NOMO-1 (cell line): ENCODE measurements at regions not wholly inside any gene's neighbourhood (a gene's known extent, or its start where the extent isn't known, plus 50 kb on each side); places are given as distances from the start of the nearest gene placed in this dataset.

Experiments
- DNase-seq, 2 experiments: peaks; one replicate each; lab custom pipeline; 2025; ENCODE audit not compliant: unreplicated experiment in 2 of 2; lab: John Stamatoyannopoulos, UW

DNA sequence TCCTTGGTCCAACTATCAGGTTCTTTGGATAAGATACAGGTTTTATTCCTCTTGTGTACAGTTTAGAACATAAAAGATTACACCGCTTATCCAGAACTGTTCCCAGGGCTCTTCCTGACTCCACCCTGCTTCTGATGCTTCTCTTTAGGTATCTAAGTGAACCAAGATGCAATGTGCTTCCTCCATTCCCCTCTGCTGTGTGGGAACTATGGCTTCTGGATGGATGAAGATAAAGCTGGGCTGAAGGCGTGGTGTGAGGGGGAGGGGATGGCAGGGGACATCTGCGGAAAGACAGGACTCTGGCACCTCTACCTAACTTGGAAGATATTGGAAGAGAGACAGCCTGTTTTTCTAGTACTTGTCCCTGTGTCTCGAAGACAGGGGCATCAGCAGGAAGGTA, 209.9 kb upstream of the TBX20 start:
- no peak for DNase-seq

DNA sequence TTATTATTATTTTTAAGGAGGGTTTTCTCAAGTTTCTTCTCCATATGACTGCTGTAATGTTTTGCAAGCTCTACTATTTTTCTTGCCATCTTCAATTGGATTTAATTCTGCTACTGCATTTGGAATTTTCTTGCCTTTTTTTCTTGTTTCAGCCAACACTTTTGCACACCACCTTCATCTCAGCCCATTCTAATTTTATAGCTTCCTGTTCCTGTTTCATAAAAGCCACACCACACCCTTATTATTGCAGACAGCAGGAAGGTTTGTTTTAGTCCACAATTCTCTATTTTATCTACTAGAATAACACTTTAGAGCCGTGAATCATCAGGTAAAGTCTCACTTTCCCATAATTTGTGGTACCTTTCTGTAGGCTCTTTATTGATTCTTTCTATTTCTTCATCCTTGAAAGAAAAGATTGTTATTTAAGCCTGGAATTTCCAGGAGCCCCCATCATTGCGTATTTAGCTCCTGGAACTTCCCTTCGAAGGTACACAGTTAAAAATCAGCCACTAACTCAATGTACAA, 209.3 kb upstream of the TBX20 start:
- peak; percentile 75 to 78 for DNase-seq

DNA sequence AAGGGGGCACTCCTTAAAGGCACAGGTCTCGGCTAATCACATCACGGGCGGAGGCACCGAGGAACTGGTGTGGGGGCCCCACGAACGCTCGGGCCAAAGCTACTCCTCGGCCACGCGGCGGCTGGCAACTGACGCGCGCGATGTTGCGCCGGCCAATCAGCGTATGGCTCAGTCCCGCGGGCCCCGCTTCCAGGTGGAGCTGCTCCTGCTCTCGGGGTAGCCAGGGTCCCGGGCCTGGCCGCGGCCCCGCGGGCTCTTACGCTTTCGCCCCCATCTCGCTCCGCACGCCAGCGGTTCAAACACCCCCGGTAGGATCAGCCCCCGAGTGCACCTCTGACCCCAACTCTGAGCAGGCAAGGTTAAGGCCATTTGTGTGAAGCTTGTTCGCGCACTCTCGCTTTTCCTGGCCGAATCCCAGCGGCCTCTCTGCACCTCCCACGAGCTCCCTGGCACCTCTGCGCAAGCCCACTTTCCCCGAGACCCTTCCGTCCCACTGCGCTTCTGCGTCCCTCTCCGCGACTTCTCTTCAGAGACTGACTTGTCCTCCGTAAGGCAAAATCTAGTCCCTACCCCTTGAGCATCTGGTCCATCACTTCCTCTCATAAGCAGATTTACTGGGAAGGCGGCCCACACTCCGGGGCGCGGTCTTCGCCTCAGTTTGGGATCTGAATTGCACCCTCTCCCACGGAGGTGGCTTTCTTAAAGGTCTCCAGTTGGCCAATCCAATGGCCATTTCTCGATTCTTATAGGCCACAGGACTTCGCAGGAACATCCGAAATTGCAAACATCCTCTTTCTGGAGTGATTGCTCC, 200.9 kb upstream of the TBX20 start:
- no peak for DNase-seq

DNA sequence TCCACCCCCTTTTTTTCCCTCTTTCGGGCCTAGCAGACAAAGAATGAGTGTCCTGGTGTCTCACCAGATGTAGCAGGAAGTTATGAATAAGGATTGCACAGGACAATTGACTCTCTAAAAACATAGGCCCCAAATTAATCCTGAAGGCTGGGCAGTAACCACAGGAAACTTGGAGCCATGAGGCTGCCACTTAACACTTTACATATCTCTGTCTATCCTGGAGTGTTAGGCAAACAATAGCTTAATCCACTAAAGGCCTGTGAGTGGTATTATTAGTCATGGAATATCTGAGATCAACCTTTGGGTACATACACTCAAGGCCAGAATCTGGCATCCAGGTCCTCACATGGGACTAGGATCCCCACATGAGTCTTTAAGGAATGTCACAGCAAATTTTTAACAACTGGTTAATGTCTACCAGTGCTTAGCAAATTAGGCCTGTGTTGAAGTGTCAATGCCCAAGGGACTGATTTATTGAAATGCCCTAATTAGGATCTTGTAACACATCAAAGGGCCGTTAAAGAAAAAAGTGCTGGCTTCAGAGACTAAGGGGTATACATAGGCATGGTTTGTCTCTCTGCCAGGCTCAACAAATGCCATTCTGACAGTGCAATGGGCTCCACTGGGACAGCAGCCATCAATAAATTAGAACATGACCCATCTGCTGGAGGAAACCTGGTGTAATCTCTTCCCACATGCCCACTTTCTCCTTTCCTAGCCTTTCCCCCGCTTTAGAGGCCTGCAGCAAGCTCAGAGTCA, 196.7 kb upstream of the TBX20 start:
- no peak for DNase-seq

DNA sequence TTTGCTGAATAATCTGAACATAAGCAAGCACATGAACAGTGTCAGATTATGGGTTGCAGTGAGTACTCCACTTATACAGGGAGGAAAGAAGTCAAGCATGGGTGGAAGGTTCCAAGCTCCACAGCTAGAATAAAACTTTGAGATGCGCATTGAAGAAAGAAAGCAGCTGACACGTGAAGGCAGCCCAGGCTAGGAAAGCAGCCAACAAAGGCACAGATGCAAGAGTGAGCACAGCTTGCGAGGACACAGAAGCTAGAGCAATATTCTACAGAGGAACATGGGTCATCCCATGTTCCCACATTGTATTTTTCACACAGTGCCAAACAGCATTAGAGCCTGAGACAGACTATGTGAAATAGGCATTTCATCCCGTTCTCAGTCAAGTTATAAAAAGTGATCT, 194.6 kb upstream of the TBX20 start:
- DNase-seq, result no peak

DNA sequence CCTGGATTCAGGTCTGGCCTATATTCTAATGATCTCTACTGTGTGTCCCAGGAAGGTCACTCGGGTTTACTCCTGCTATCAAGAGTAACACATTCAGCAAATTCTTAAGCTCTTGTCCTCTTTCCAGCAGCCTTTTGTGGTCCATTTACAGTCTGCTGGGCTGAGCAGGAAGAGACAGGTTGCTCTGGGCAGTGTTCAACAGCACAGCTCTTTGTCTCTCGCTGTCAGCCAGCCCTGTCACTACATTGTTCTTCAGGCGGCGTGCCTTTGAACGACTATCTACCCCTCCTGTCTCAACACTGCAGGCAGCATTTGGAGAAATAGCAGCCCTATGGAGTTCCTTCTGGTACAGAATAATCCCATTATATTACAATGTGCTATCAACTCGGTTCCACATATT, 192.2 kb upstream of the TBX20 start:
- no peak for DNase-seq

DNA sequence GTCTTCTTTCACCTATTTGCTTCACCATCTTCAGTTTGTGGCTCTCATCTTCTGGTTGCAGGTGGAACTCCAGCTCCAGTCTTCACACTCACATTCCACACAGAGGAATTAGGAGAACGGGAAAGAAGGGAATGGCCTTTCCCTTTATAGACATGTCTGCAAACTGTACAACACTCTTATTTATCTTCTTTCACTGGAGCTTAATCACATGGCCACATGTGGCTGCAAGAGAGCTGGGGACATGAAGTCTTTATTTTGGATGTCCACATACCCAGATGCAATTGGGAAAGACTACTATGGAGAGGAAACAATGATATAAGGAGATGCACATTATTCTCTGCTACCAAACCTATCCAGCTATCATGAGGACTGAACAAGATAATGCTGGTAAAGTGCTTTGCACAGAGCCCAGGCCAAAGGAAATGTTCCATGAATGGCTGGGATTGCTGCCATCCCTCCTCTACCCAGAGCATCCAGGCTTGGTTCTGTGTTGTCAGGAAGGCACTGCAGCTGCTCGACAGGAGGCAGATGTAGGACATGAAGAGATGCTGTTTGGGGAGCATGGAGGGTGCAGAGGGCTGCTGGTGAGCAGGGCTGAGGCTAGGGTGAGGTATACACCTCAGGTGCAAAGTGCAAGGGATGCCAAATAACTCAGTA, 183.8 kb upstream of the TBX20 start:
- DNase-seq, result no peak

DNA sequence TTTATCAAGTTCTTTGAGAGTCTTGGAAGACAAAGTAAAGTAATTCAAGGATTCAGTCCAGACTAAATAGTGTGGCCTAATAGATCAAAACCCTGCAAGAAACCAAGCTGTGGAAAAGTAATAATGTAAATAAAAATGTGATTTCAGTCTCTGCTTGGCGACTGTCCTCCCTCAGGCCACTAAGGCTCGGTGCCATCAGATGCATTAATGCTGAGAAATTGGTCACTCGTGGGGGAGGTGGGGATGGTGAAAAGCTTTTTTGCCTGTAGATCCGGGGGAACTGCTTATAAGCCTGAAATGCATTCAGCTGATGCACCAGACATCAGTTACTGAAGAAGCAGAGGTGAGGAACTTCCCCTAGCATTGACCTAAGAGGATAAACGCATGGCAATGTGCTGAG, 182.6 kb upstream of the TBX20 start:
- no peak for DNase-seq

DNA sequence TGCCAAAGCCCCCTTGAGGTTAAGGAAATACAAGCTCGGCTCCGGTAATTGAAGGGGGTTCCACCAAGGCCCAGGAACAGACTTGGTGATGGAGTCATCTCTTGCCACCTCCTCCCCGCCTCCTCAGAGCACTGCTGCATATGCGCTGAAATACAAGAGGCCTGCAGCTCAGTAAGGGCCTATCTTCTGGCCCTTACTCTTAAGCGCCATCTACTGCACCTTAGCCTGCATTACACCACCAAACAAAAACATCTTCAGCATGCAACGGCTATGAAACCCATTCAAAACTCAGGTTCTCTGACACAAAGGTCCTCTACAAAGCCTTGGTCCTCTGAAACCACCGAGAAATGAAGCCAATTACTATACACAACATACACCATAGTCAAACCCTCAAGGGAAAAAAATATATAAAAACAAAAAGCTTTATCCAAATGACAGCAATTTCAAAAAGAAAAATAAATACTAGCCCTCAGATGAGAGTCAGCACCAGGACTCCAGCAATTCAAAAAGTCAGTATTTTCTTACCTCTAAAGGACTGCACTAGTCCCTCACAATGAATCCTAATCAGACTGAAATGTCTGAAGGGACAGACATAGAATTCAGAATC, 176.8 kb upstream of the TBX20 start:
- DNase-seq, result no peak

DNA sequence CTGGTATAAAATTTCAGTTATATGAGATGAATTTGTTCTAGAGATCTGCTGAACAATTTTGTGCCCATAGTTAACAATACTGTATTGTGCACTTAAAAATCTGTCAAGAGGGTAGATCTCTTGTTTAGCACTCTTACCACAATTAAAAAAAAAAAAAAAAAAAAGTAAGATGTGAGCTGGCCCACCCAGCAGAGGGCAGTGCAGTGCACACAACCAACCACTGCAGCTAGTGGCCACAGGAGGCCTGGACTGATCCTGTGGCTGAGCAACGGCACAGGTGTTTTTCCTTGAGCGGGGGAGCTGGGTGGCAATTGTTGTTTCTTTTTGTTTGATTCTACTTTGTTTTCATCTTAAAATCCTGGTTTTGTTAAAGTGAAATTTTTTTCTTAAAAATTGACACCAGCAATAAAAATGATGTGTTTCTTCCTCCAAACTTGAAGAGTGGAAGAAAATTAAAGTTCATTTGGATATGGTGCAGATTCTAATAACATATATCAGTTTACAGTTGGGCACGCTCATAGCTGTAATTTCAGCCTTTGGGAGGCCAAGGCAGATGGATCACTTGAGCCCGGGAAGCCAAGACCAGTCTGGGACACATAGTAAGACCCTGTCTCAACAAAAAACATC, 171.1 kb upstream of the TBX20 start:
- peak; percentile 28 to 35 for DNase-seq

DNA sequence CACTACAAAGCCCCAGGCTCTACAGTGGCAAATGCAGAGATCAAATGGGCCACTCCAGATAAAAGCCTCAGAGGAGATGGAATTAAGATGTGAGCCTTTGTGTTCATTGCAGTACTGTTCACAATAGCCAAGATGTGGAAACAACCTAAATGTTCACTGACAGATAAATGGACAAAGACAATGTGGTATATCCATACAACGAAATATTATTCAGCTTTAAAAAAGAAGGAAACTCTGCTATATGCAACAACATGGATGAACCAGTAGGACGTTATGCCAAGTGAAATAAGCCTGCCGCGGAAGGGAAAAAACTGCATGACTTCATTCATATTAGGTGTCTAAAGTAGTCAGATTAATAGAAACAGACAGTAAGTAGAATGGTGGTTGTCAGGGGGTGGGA, 170.5 kb upstream of the TBX20 start:
- no peak for DNase-seq

DNA sequence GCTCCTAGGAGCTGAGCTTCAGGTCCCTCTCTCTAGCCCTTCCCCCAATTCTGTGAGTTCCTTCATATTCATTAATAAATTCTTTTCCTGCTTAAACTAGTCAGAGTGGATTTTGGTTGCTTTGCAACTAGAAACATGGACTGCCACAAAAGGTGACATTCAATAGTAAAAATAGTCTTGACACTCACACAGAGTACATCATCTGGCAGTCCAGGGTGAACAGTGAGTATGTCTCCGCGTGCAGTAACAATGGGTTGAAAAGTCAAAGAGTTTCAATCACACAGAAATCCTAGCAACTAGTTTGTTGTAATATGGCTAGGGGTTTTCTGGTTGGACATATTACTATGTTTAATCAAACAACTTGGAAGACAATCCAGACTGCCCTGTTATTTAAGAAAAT, 168.8 kb upstream of the TBX20 start:
- no peak for DNase-seq

DNA sequence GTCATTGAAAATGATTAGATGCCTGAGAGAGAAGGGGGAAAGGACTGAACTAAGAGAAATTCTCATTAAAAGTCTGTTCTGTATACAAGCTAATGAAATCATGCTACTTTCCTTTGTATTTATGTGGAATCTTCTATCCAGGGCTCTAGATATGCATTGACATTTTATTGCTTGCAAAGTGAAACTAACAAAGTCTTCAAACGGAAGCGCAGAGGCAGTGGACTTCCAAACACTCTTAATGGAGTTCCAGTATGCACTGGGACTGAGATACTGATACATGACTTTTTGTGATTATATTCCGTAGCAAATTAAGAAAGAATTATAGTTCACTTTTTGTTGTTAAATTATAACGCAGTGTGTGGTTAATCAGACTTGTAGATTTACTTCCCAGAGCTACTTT, 166.8 kb upstream of the TBX20 start:
- DNase-seq, result peak in 1 of 2 experiments; percentile 20

DNA sequence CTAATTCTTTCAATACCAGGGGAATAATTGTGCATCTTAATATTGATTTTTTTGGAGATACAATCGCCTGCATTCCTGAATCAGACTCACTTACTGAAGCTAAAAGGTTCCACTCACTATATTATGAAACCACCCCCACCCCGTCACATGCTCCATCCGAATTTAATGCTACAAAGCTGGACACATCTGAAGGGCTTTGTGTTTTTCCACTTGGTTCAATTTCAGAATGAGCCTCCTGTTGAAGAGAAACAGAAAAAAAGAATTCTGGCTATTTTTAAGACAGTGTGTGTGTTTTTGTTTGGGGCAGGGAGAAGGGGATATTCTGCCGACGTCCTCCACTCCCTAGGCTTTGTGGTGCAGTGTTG, 165.5 kb upstream of the TBX20 start:
- no peak for DNase-seq

DNA sequence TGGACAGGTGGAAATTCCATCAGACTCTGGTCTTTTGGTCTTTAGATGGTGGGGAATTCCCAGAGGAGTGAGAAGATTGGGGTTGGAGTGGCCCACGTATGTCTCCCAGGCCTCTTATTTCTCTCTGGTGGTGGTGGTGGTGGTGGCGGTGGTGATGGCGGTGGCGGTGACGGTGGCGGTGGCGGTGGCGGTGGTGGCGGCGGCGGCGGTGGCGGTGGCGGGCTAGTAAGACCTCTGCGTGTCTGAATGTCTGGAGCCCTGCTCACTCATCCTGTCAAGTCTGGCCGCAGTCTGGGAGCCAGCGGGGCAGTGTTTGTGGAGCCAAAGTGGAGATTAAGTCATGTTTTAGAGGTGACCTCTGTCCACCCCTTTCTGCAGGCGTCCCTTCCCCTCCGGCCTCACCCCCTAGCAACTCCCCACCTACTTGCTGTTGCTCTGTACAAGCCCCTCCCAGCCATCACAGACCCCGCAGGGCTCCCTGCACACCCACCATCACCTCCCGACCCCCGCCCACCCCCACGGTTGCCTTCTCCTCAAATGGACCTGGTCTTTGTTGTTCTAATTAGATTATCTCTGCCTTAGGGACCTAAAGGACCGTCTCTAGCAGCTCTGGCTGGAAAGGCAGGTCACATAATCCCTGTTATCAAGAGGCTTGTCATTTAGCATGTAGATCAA, 165.0 kb upstream of the TBX20 start:
- DNase-seq, result no peak

DNA sequence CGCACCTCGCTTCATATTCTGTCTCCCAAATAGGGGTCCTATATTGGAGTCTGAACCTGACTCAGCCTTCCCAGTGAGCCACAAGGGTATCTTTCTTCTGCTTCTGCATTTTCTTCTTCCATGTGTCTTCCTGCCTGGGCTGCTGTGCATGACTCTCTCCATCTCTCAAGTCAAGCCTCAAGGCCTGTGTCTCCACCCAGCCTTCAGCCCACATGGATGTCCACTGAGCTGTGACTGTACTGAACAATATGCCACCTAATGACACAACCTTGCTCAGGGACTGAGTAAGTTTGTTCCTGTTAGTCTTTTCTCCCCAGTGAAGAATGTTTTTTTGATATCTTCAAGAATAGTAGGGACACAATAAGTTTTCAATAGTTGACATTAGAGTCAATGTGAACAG, 162.7 kb upstream of the TBX20 start:
- no peak for DNase-seq

DNA sequence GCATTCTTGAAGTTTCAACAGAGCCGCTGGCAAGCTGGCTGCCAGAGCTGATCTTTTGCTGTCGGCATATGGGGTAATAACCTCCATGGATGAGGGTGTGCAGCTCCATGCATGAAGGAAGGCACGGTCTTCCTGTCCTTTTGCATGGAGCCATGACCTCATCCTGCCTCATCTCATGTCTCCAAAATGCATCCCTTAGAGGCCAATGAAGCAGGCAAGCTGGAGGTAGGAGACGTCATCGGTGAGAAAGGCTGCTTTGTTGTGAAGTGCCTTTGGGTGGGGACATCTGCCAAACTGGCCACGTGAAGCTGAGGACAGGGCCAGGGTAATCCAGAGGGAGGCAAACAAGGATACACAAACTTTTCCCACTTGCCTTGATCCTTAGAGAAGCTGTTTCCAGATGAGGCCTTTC, 161.5 kb upstream of the TBX20 start:
- DNase-seq, result no peak

DNA sequence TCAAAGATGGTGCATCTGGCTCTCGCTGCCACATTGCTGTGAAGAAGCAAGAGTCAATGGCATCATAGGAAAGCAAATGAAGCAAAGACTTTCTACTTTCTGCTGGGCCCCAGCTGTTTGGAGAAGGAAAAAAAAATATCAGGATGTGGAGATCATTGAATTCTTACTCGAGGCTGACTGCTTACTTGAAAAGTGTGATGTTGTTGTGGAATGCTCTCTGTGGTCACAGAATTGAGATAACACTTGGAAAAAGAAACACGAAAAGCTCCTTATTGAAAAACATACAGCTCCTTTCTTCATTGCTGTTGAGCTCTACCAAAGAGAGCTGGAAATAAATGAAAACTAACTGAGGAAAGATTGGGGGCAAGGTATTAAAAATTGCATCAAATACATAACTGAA, 157.4 kb upstream of the TBX20 start:
- no peak for DNase-seq

DNA sequence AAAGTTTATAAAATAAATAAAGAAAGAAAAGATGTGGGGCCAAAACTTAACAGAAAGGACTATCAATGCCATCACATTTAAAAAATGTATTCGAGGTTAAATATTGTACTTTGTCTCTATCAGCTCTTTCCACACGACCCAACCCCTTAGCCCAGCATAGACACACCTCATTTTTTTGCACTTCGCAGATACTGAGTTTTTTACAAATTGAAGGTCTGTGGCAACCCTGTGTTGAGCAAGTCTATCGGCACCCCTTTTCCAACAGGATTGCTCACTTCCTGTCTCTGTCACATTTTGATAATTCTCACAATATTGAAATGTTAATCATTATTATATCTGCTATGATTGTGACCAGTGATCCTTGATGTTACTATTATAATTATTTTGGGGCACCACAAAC, 151.6 kb upstream of the TBX20 start:
- DNase-seq, result peak; percentile 10 to 12

DNA sequence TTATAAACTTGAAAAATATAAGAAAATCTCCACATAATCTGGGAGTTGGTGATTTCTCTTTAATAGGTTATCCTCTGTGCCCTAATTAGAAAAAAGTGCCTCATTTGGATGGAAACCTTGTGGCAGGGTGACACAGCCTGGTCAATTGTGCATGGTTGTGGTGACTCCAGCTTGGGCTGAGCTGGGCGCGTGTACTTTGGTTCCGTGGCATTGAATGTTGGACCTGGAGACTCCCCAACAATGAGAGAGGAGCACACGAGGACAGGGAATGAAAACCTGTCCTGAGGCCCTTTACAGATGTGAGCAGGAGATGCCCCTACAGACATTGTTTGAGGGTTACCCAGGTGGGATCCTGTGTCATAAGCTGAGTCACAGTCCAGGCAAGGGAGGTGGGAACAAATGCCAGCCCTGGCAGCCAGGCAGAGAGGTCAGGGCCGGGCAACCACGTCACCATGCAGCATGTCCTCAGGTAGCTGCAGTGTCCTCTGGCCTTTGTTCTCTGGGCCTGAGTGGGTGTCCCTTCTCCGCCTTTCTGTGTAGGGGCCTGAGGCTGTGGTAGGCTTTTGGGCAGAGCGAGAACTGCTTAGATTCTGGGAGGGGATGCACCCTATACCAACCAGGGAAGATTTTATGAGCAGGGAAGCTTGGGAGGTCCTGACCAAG, 147.4 kb upstream of the TBX20 start:
- no peak for DNase-seq
